HCT116 (cell line): ENCODE measurements at regions not wholly inside any gene's neighbourhood (a gene's known extent, or its start where the extent isn't known, plus 50 kb on each side); places are given as distances from the start of the nearest gene placed in this dataset.

Source experiments
- CTCF ChIP-seq, 3 experiments: fragments of 200-600 bp in 1 of 3; sonication (generic) in 1 of 3; IDR thresholded peaks in 2 of 3; conservative IDR thresholded peaks in 1 of 3; 2 replicates each; pipeline ENCODE4 v1.5.1; 2012 to 2017; ENCODE audit warnings: low read depth in 2 of 3, low read length in 2 of 3, antibody characterized with exemption in 1 of 3, borderline replicate concordance in 1 of 3, control low read depth in 1 of 3, mild to moderate bottlenecking in 1 of 3, mixed read lengths in 1 of 3, mixed run types in 1 of 3, moderate library complexity in 1 of 3; ENCODE audit not compliant: insufficient read depth in 1 of 3
- EGR1 ChIP-seq: IDR thresholded peaks from 2 replicates; pipeline ENCODE4 v1.6.1; 2012; ENCODE audit warnings: low read depth
- EZH2 ChIP-seq: fragments of 200-600 bp; sonication (generic); IDR thresholded peaks from 2 replicates; pipeline ENCODE4 v1.6.1; 2017; ENCODE audit warnings: antibody characterized with exemption, mixed run types
- EZH2phosphoT487 ChIP-seq: fragments of 200-600 bp; IDR thresholded peaks from 2 replicates; pipeline ENCODE4 v1.6.1; 2018; ENCODE audit warnings: antibody characterized with exemption, borderline replicate concordance
- POLR2A ChIP-seq: IDR thresholded peaks from 2 replicates; pipeline ENCODE4 v1.7.0; 2011; ENCODE audit warnings: borderline replicate concordance; ENCODE audit not compliant: insufficient read depth, insufficient read length; ENCODE audit errors: extremely low read depth
- POLR2AphosphoS5 ChIP-seq: IDR thresholded peaks from 2 replicates; pipeline ENCODE4 v1.6.1; 2011; ENCODE audit warnings: mild to moderate bottlenecking, low read depth, low read length, moderate library complexity
- REST ChIP-seq: IDR thresholded peaks from 2 replicates; pipeline ENCODE4 v1.6.1; 2012; ENCODE audit warnings: low read depth
- SIN3A ChIP-seq: IDR thresholded peaks from 2 replicates; pipeline ENCODE4 v1.6.1; 2012; ENCODE audit warnings: low read depth
- SP1 ChIP-seq: IDR thresholded peaks from 2 replicates; pipeline ENCODE4 v1.6.1; 2012; ENCODE audit warnings: low read depth
- ZFX ChIP-seq: fragments of 450-650 bp; IDR thresholded peaks from 2 replicates; pipeline ENCODE4 v1.6.1; 2017
- TF ChIP-seq, protein P1 (sequence below): IDR thresholded peaks from 2 replicates; pipeline ENCODE4 v1.6.1; 2012
- TF ChIP-seq, protein P2 (sequence below): IDR thresholded peaks from 2 replicates; pipeline ENCODE4 v1.6.1; 2011; ENCODE audit warnings: mild to moderate bottlenecking, low read length, moderate library complexity; ENCODE audit not compliant: insufficient replicate concordance; ENCODE audit errors: extremely low read depth

GRCh38 chr2:128777196-128778035 lies 458.7 kb upstream of the HS6ST1 start:
- TF ChIP-seq CTCF (IDR thresholded peaks at IDR 0.05 in 2 of 3, conservative IDR thresholded peaks at IDR 0.05 in 1 of 3; ENCODE audit: borderline replicate concordance in 1 of 3, insufficient read depth in 1 of 3, low read depth in 2 of 3, low read length in 2 of 3) (no peak), SIN3A (no peak), EGR1 (no peak), ZFX (no peak), POLR2AphosphoS5 (no peak), REST (no peak), POLR2A (no peak), EZH2 (no peak), SP1 (no peak), EZH2phosphoT487 (no peak)
- TF ChIP-seq, protein P1, sequence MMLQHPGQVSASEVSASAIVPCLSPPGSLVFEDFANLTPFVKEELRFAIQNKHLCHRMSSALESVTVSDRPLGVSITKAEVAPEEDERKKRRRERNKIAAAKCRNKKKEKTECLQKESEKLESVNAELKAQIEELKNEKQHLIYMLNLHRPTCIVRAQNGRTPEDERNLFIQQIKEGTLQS: no peak
- TF ChIP-seq, protein P2, sequence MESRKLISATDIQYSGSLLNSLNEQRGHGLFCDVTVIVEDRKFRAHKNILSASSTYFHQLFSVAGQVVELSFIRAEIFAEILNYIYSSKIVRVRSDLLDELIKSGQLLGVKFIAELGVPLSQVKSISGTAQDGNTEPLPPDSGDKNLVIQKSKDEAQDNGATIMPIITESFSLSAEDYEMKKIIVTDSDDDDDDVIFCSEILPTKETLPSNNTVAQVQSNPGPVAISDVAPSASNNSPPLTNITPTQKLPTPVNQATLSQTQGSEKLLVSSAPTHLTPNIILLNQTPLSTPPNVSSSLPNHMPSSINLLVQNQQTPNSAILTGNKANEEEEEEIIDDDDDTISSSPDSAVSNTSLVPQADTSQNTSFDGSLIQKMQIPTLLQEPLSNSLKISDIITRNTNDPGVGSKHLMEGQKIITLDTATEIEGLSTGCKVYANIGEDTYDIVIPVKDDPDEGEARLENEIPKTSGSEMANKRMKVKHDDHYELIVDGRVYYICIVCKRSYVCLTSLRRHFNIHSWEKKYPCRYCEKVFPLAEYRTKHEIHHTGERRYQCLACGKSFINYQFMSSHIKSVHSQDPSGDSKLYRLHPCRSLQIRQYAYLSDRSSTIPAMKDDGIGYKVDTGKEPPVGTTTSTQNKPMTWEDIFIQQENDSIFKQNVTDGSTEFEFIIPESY: no peak
